ENCODE measurements at regions not wholly inside any gene's neighbourhood (a gene's known extent, or its start where the extent isn't known, plus 50 kb on each side); places are given as distances from the start of the nearest gene placed in this dataset.

DNA sequence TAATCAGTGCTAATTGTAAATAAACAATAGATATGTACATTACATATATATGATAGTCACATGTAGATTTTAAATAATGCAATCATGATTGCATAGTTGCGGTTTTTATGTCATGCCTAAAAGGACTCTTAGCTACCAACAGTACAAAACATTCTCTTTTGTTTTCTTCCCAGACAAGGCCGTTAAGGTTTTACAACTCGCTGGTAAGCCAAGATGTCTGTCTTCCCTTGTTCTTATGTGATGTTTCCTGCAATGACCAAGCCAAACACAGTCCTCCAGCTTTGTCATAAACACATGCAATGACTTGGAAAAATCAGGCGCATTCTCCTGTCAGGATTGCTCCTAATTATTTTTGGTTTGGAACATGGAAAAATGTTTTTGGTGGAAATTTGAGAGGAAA is 192.3 kb upstream of the GLI3 start:
- Histone ChIP-seq H3K4me3 (ENCODE audit: low read depth in 1 of 5, low read length in 5 of 5) (no peak overlapping the region), H3K9me3 (ENCODE audit: control insufficient read depth in 5 of 5, low read length in 5 of 5) (no peaks in the 10 kb centered on the region), H3K4me1 (ENCODE audit: control insufficient read depth in 5 of 5, insufficient read depth in 5 of 5, low read length in 5 of 5) (no peaks in the 10 kb centered on the region), H3K27ac (ENCODE audit: low read depth, low read length) (no peak overlapping the region), H3K9ac (ENCODE audit: low read length in 5 of 5) (no peak overlapping the region), H3K27me3 (ENCODE audit: control insufficient read depth in 5 of 5, insufficient read depth in 4 of 5, low read length in 5 of 5) (peaks cover 0 to 3% (median 0%) of the 10 kb centered on the region in 5 donors), H3K36me3 (ENCODE audit: control insufficient read depth in 5 of 5, insufficient read depth in 5 of 5, low read length in 5 of 5) (no peaks in the 10 kb centered on the region)

DNA sequence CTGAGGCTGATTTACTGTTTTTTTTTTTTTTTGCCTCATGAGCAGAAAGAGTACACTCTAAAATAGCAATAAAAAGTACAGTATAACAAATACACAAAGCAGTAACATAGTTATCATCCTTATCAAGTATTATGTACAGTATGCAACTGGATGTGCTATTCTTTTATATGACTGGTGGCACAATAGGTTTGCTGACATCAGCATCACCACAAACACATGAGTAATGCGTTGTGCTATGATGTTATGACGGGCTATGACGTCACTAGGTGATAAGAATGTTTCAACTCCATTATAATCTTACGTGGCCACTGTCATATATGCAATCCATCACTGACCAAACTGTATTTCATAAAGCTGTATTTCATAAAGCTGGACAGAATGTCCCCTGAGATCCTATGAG is 189.2 kb upstream of the GLI3 start:
- no peaks in the 10 kb centered on the region for H3K9me3 ChIP-seq (ENCODE audit: control insufficient read depth in 5 of 5, low read length in 5 of 5)
- no peak overlapping the region for H3K27ac ChIP-seq (ENCODE audit: low read depth, low read length)
- H3K4me1 ChIP-seq (ENCODE audit: control insufficient read depth in 5 of 5, insufficient read depth in 5 of 5, low read length in 5 of 5) = no peaks in the 10 kb centered on the region

DNA sequence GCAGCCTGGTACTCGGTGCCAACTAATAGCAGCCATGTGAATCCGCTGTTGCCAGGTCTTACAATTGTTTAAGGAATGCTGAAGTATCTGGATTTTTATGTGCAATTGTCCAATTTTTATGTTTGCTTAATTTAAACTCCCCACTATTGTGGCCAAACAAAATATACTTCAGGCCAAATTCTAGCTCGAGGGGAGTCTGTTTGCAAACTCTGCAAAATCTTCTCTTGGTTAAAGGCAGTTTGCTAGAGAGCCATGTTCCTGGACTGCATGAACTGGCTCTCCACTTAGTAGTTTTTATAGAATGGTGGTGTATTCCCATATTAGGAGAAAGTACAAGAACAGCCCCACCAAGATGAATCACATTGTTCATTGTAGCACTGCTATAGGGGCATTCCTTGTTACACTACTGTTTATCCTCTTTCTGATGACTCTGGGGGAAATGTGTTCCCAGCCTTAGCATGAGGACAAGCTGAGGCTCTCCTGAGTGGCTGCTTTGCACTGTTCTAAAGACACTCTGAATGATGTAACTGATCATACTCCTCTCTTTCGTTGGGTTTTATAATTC is 178.0 kb upstream of the GLI3 start:
- no peak overlapping the region for H3K27ac ChIP-seq (ENCODE audit: low read depth, low read length)
- no peaks in the 10 kb centered on the region for H3K27me3 ChIP-seq (ENCODE audit: control insufficient read depth in 5 of 5, insufficient read depth in 4 of 5, low read length in 5 of 5)
- no peaks in the 10 kb centered on the region for H3K9me3 ChIP-seq (ENCODE audit: control insufficient read depth in 5 of 5, low read length in 5 of 5)
- no peaks in the 10 kb centered on the region for H3K36me3 ChIP-seq (ENCODE audit: control insufficient read depth in 5 of 5, insufficient read depth in 5 of 5, low read length in 5 of 5)
- H3K4me1 ChIP-seq (ENCODE audit: control insufficient read depth in 5 of 5, insufficient read depth in 5 of 5, low read length in 5 of 5) = no peaks in the 10 kb centered on the region
- no peak overlapping the region for H3K4me3 ChIP-seq (ENCODE audit: low read depth in 1 of 5, low read length in 5 of 5)
- H3K9ac ChIP-seq (ENCODE audit: low read length in 5 of 5) = no peak overlapping the region

More for the DNA sequence above, 189.2 kb upstream of the GLI3 start:
- Histone ChIP-seq H3K9ac (ENCODE audit: low read length in 5 of 5) (no peak overlapping the region), H3K4me3 (ENCODE audit: low read depth in 1 of 5, low read length in 5 of 5) (no peak overlapping the region), H3K36me3 (ENCODE audit: control insufficient read depth in 5 of 5, insufficient read depth in 5 of 5, low read length in 5 of 5) (no peaks in the 10 kb centered on the region), H3K27me3 (ENCODE audit: control insufficient read depth in 5 of 5, insufficient read depth in 4 of 5, low read length in 5 of 5) (peaks cover 0 to 3% (median 0%) of the 10 kb centered on the region in 5 donors)

DNA sequence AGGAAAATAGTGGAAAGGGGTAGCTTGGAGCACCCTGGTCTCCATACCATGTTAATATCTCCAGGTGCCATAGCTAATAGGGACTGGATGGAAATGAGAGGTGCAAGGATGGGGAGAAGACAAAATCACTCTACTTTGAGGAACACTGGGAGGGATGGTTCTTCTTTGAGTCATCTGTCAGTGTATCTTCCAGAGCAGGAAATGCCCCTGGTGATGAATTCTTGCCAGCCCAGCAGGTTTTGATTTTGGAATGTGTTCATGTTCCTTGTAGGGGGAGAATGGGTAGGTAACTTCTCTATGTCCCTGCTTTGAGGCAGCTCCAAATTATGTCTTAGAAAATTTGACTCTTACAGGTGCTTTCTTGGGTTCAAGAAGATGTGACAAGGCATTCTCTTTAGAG is 177.0 kb upstream of the GLI3 start:
- Histone ChIP-seq H3K9ac (ENCODE audit: low read length in 5 of 5) (no peak overlapping the region), H3K36me3 (ENCODE audit: control insufficient read depth in 5 of 5, insufficient read depth in 5 of 5, low read length in 5 of 5) (no peaks in the 10 kb centered on the region), H3K27me3 (ENCODE audit: control insufficient read depth in 5 of 5, insufficient read depth in 4 of 5, low read length in 5 of 5) (no peaks in the 10 kb centered on the region), H3K4me3 (ENCODE audit: low read depth in 1 of 5, low read length in 5 of 5) (no peak overlapping the region), H3K9me3 (ENCODE audit: control insufficient read depth in 5 of 5, low read length in 5 of 5) (no peaks in the 10 kb centered on the region), H3K27ac (ENCODE audit: low read depth, low read length) (no peak overlapping the region), H3K4me1 (ENCODE audit: control insufficient read depth in 5 of 5, insufficient read depth in 5 of 5, low read length in 5 of 5) (no peaks in the 10 kb centered on the region)

DNA sequence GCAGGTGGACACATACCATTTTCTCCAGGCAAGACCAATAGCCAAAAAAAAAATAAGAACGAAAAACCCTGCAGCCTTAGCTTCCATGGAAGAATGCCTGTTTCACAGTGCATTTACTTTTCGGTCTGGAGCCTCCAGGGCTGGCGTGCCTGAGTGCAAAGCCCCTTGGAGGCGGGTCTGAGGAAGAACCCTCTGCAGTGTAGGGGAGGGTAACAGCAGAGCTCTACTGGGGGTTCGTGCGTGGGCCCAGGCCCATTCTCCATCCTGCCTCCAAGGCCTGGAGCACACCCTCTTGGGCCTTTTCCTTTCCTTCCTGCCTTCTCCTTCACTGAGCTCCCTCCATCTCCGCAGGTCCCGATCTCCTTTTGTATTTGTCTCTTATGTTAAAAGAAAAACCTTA is 172.3 kb upstream of the GLI3 start:
- Histone ChIP-seq H3K36me3 (ENCODE audit: control insufficient read depth in 5 of 5, insufficient read depth in 5 of 5, low read length in 5 of 5) (no peaks in the 10 kb centered on the region), H3K4me1 (ENCODE audit: control insufficient read depth in 5 of 5, insufficient read depth in 5 of 5, low read length in 5 of 5) (peaks cover 0 to 3% (median 0%) of the 10 kb centered on the region in 5 donors), H3K27ac (ENCODE audit: low read depth, low read length) (no peak overlapping the region), H3K4me3 (ENCODE audit: low read depth in 1 of 5, low read length in 5 of 5) (no peak overlapping the region), H3K27me3 (ENCODE audit: control insufficient read depth in 5 of 5, insufficient read depth in 4 of 5, low read length in 5 of 5) (no peaks in the 10 kb centered on the region), H3K9ac (ENCODE audit: low read length in 5 of 5) (no peak overlapping the region), H3K9me3 (ENCODE audit: control insufficient read depth in 5 of 5, low read length in 5 of 5) (no peaks in the 10 kb centered on the region)

DNA sequence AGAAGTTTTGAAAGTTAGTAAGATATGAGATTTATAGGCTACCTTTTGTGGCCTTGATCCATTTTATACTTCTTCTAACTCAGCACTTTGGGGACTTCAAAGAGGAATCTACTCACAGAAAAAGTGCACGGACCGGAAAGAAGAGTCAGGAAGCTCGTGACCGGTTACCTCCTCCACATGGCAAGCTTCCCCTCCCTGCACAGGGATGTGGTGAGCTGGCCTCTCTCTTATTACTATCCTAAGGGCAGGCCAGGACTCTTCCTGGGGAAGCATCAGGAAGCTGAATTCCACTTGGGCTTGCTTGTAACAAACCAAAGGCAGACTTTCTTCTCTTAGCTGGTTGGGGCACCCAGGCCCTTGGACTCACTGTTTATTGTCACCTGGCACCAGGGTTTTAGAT is 170.8 kb upstream of the GLI3 start:
- Histone ChIP-seq H3K9me3 (ENCODE audit: control insufficient read depth in 5 of 5, low read length in 5 of 5) (no peaks in the 10 kb centered on the region), H3K9ac (ENCODE audit: low read length in 5 of 5) (no peak overlapping the region), H3K27ac (ENCODE audit: low read depth, low read length) (no peak overlapping the region), H3K4me1 (ENCODE audit: control insufficient read depth in 5 of 5, insufficient read depth in 5 of 5, low read length in 5 of 5) (peaks cover 0 to 3% (median 0%) of the 10 kb centered on the region in 5 donors), H3K27me3 (ENCODE audit: control insufficient read depth in 5 of 5, insufficient read depth in 4 of 5, low read length in 5 of 5) (no peaks in the 10 kb centered on the region), H3K36me3 (ENCODE audit: control insufficient read depth in 5 of 5, insufficient read depth in 5 of 5, low read length in 5 of 5) (no peaks in the 10 kb centered on the region), H3K4me3 (ENCODE audit: low read depth in 1 of 5, low read length in 5 of 5) (no peak overlapping the region)

DNA sequence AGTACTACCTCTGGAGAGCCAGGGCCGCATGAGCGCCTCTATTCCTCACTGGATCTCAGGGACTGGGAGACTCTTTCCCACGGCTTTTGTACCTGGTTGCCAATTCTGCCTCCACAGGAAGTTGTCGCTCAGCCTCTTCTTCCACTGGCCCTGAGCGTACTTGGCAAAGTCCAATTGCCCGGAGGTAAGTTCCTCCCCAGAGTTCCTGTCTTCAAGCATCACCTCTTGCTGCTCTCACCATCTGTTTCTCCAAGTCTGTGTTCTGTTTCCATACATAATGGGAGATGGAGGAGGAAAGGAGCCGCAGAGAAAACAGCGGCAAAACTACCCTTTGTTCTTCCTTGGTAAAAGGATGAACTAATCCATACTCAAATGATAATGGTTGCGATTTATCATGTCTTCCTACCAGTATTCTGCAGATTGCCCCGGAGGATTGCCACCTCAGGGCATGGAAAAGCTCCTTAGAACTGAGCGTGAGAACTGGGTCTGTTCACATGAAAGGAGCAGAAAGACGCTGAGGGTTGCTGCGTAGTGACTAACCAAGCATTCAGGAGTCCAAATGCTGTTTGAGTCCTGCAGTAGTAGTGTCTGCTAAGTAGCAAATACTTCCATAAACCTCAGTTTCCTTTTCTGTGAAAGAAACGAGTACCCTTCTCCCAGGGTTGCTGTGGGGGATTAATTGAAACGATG is 170.2 kb upstream of the GLI3 start:
- Histone ChIP-seq H3K27ac (ENCODE audit: low read depth, low read length) (no peak overlapping the region), H3K9me3 (ENCODE audit: control insufficient read depth in 5 of 5, low read length in 5 of 5) (no peaks in the 10 kb centered on the region), H3K27me3 (ENCODE audit: control insufficient read depth in 5 of 5, insufficient read depth in 4 of 5, low read length in 5 of 5) (no peaks in the 10 kb centered on the region), H3K36me3 (ENCODE audit: control insufficient read depth in 5 of 5, insufficient read depth in 5 of 5, low read length in 5 of 5) (no peaks in the 10 kb centered on the region), H3K4me1 (ENCODE audit: control insufficient read depth in 5 of 5, insufficient read depth in 5 of 5, low read length in 5 of 5) (peaks cover 0 to 3% (median 0%) of the 10 kb centered on the region in 5 donors), H3K9ac (ENCODE audit: low read length in 5 of 5) (no peak overlapping the region), H3K4me3 (ENCODE audit: low read depth in 1 of 5, low read length in 5 of 5) (no peak overlapping the region)

DNA sequence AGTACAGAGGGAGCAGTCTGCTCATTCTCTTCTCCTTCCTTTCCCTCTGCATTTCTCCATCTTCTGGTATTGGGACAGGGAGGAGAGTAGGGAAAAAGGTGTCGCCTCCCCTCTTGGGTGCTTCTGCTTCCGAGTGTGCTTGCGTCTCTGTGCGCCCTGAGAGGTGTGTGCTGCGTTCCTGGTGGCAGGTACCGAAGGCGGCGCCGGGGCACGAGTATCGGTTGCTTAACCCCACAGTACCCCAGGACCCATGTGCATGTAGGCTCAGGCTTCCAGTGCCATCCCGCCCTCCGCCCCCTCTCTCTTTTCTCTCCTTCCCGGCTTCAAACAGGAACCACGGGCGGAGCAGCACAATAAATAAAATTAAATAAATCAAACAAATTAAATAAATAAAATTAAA is 169.3 kb upstream of the GLI3 start:
- Histone ChIP-seq H3K36me3 (ENCODE audit: control insufficient read depth in 5 of 5, insufficient read depth in 5 of 5, low read length in 5 of 5) (no peaks in the 10 kb centered on the region), H3K27ac (ENCODE audit: low read depth, low read length) (no peak overlapping the region), H3K9ac (ENCODE audit: low read length in 5 of 5) (no peak overlapping the region), H3K9me3 (ENCODE audit: control insufficient read depth in 5 of 5, low read length in 5 of 5) (no peaks in the 10 kb centered on the region), H3K4me3 (ENCODE audit: low read depth in 1 of 5, low read length in 5 of 5) (no peak overlapping the region), H3K4me1 (ENCODE audit: control insufficient read depth in 5 of 5, insufficient read depth in 5 of 5, low read length in 5 of 5) (peaks cover 0 to 3% (median 0%) of the 10 kb centered on the region in 5 donors), H3K27me3 (ENCODE audit: control insufficient read depth in 5 of 5, insufficient read depth in 4 of 5, low read length in 5 of 5) (no peaks in the 10 kb centered on the region)

DNA sequence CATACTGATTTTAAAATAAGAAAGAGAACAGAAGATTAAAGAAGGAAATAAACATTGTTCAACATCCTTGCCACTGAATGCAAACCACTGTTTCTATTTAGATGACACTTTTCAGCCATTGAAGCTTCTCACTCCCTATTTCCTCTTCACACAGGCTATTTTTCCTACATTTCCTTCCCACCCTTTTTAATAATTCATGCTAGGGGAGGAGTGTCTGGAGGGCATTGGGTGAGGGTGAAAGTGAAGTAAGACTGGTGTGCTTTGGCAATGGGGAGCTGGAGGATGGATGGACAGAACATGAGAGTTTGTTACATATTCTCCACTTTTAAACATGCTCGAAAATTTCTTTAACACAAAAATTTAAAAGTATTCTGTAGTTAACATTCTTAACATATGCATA is 168.8 kb upstream of the GLI3 start:
- Histone ChIP-seq H3K4me3 (ENCODE audit: low read depth in 1 of 5, low read length in 5 of 5) (no peak overlapping the region), H3K27ac (ENCODE audit: low read depth, low read length) (no peak overlapping the region), H3K27me3 (ENCODE audit: control insufficient read depth in 5 of 5, insufficient read depth in 4 of 5, low read length in 5 of 5) (no peaks in the 10 kb centered on the region), H3K36me3 (ENCODE audit: control insufficient read depth in 5 of 5, insufficient read depth in 5 of 5, low read length in 5 of 5) (no peaks in the 10 kb centered on the region), H3K4me1 (ENCODE audit: control insufficient read depth in 5 of 5, insufficient read depth in 5 of 5, low read length in 5 of 5) (peaks cover 0 to 3% (median 0%) of the 10 kb centered on the region in 5 donors), H3K9ac (ENCODE audit: low read length in 5 of 5) (no peak overlapping the region), H3K9me3 (ENCODE audit: control insufficient read depth in 5 of 5, low read length in 5 of 5) (no peaks in the 10 kb centered on the region)

DNA sequence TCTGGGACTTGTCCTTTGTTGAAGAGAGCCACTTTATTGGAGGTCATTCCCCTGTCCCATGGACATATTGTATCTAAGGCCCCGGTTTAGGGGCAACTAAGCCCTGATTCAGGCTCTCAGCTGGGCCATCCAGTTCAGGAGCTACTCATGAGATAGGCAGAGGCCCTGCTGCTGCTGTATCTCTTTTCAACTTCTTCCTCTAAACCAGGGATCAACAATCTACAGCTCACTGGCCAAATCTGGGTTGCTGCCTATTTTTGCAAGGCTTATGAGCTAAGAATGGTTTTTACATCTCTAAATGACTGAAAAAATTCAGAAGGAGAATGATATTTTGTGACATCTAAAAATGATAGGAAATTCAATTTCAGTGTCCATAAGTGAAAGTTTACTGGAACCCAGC is 166.8 kb upstream of the GLI3 start:
- Histone ChIP-seq H3K4me3 (ENCODE audit: low read depth in 1 of 5, low read length in 5 of 5) (no peak overlapping the region), H3K9me3 (ENCODE audit: control insufficient read depth in 5 of 5, low read length in 5 of 5) (no peaks in the 10 kb centered on the region), H3K4me1 (ENCODE audit: control insufficient read depth in 5 of 5, insufficient read depth in 5 of 5, low read length in 5 of 5) (peaks cover 0 to 3% (median 0%) of the 10 kb centered on the region in 5 donors)

More for the DNA sequence above, 166.8 kb upstream of the GLI3 start:
- no peak overlapping the region for H3K9ac ChIP-seq (ENCODE audit: low read length in 5 of 5)
- H3K27me3 ChIP-seq (ENCODE audit: control insufficient read depth in 5 of 5, insufficient read depth in 4 of 5, low read length in 5 of 5) = no peaks in the 10 kb centered on the region
- no peak overlapping the region for H3K27ac ChIP-seq (ENCODE audit: low read depth, low read length)
- H3K36me3 ChIP-seq (ENCODE audit: control insufficient read depth in 5 of 5, insufficient read depth in 5 of 5, low read length in 5 of 5) = no peaks in the 10 kb centered on the region
